Endothelial cell of umbilical vein (primary cell): ENCODE measurements at regions not wholly inside any gene's neighbourhood (a gene's known extent, or its start where the extent isn't known, plus 50 kb on each side); places are given as distances from the start of the nearest gene placed in this dataset.

Experiments used
- EZH2 ChIP-seq: IDR thresholded peaks from 2 replicates; pipeline ENCODE4 v1.6.1; 2012; ENCODE audit warnings: borderline replicate concordance, low read depth, mild to moderate bottlenecking, moderate library complexity, low read length, inconsistent platforms; ENCODE audit not compliant: severe bottlenecking
- GATA2 ChIP-seq: IDR thresholded peaks from 2 replicates; pipeline ENCODE4 v1.7.0; 2011; ENCODE audit warnings: low read depth, mild to moderate bottlenecking, moderate library complexity, mixed read lengths, low read length; ENCODE audit not compliant: insufficient read length, insufficient read depth
- JUN ChIP-seq: IDR thresholded peaks from 2 replicates; pipeline ENCODE4 v1.6.1; 2011; ENCODE audit warnings: borderline replicate concordance, low read depth; ENCODE audit not compliant: insufficient read length, insufficient read depth
- MYC ChIP-seq: IDR thresholded peaks from one replicate; pipeline ENCODE4 v1.6.1; 2011; ENCODE audit warnings: mild to moderate bottlenecking, low read depth, low read length
- POLR2A ChIP-seq: IDR thresholded peaks from 2 replicates; pipeline ENCODE4 v1.6.1; 2012; ENCODE audit warnings: low read depth, mild to moderate bottlenecking, control low read depth, low read length
- POLR2AphosphoS5 ChIP-seq: IDR thresholded peaks from 2 replicates; pipeline ENCODE4 v1.6.1; 2012; ENCODE audit warnings: low read depth, mild to moderate bottlenecking, control low read depth, low read length, moderate library complexity; ENCODE audit not compliant: insufficient read depth
- TF ChIP-seq, protein P1 (sequence below), 2 donors: IDR thresholded peaks; 1 replicate in 1 of 2; 2 replicates in 1 of 2; pipeline ENCODE4 v1.5.1; 2011; ENCODE audit warnings: low read length in 2 of 2, mild to moderate bottlenecking in 2 of 2, moderate library complexity in 2 of 2, control low read depth in 1 of 2, inconsistent platforms in 1 of 2, low read depth in 1 of 2; ENCODE audit not compliant: insufficient read depth in 1 of 2; ENCODE audit errors: extremely low read depth in 1 of 2
- TF ChIP-seq, protein P2 (sequence below): IDR thresholded peaks from 2 replicates; pipeline ENCODE4 v1.6.1; 2011; ENCODE audit not compliant: insufficient read depth, insufficient read length

DNA sequence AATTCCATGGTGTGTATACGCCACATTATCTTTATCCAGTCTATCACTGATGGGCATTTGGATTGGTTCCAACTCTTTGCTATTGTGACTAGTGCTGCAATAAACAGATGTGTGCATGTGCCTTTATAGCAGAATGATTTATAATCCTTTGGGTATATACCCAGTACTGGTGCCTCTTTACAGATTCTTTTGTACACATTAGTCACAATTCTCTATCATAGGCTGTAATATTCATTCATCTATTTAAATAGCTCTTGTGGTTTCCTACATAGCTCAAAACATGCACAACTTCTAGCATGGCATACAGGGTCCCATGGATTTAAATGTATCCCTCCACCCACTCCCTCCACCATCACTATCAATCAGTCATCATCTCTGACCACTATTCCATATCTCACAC, 324.1 kb upstream of the CADM2 start:
- TF ChIP-seq, protein P1, sequence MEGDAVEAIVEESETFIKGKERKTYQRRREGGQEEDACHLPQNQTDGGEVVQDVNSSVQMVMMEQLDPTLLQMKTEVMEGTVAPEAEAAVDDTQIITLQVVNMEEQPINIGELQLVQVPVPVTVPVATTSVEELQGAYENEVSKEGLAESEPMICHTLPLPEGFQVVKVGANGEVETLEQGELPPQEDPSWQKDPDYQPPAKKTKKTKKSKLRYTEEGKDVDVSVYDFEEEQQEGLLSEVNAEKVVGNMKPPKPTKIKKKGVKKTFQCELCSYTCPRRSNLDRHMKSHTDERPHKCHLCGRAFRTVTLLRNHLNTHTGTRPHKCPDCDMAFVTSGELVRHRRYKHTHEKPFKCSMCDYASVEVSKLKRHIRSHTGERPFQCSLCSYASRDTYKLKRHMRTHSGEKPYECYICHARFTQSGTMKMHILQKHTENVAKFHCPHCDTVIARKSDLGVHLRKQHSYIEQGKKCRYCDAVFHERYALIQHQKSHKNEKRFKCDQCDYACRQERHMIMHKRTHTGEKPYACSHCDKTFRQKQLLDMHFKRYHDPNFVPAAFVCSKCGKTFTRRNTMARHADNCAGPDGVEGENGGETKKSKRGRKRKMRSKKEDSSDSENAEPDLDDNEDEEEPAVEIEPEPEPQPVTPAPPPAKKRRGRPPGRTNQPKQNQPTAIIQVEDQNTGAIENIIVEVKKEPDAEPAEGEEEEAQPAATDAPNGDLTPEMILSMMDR (IDR thresholded peaks at IDR 0.05; ENCODE audit: extremely low read depth in 1 of 2, insufficient read depth in 1 of 2, low read depth in 1 of 2, low read length in 2 of 2), result no peak
- TF ChIP-seq POLR2A, result no peak
- no peak for TF ChIP-seq MYC
- no peak for TF ChIP-seq POLR2AphosphoS5
- TF ChIP-seq, protein P2, sequence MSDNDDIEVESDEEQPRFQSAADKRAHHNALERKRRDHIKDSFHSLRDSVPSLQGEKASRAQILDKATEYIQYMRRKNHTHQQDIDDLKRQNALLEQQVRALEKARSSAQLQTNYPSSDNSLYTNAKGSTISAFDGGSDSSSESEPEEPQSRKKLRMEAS, result no peak
- no peak for TF ChIP-seq EZH2
- no peak for TF ChIP-seq JUN
- no peak for TF ChIP-seq GATA2
